C4-2B (cell line): ENCODE measurements at regions not wholly inside any gene's neighbourhood (a gene's known extent, or its start where the extent isn't known, plus 50 kb on each side); places are given as distances from the start of the nearest gene placed in this dataset.

Source experiments
- H3K27ac ChIP-seq: fragments of 450-650 bp; 2 replicates; pipeline ENCODE4 v1.5.1; 2017
- CTCF ChIP-seq: fragments of 450-650 bp; conservative IDR thresholded peaks from 2 replicates; pipeline ENCODE4 v1.5.1; 2017; ENCODE audit warnings: mild to moderate bottlenecking
- ZFX ChIP-seq: fragments of 450-650 bp; IDR thresholded peaks from 2 replicates; pipeline ENCODE4 v1.6.1; 2017

GRCh38 chr1:116252785-116253184, 120.3 kb upstream of the ATP1A1 start:
- no peak overlapping the region for H3K27ac ChIP-seq
- no peak for TF ChIP-seq CTCF
- no peak for TF ChIP-seq ZFX

GRCh38 chr1:116253566-116254382, 119.3 kb upstream of the ATP1A1 start:
- TF ChIP-seq ZFX (no peak), CTCF (no peak)
- H3K27ac ChIP-seq, result no peak overlapping the region

- H3K27ac ChIP-seq, result no peak overlapping the region
- TF ChIP-seq CTCF, result no peak
- TF ChIP-seq ZFX, result no peak
These were observed 118.3 kb upstream of the ATP1A1 start for GRCh38 chr1:116254776-116255175.

GRCh38 chr1:116255486-116256285, 117.4 kb upstream of the ATP1A1 start:
- H3K27ac ChIP-seq, result no peak overlapping the region
- TF ChIP-seq ZFX, result no peak
- TF ChIP-seq CTCF, result no peak

GRCh38 chr1:116256286-116256649, 116.8 kb upstream of the ATP1A1 start:
- no peak overlapping the region for H3K27ac ChIP-seq
- TF ChIP-seq ZFX (no peak), CTCF (no peak)

GRCh38 chr1:116256875-116257274, 116.2 kb upstream of the ATP1A1 start:
- no peak overlapping the region for H3K27ac ChIP-seq
- TF ChIP-seq CTCF (no peak), ZFX (no peak)

GRCh38 chr1:116257341-116257767, 115.7 kb upstream of the ATP1A1 start:
- TF ChIP-seq CTCF (no peak), ZFX (no peak)
- H3K27ac ChIP-seq, result no peak overlapping the region
